ENCODE measurements at regions not wholly inside any gene's neighbourhood (a gene's known extent, or its start where the extent isn't known, plus 50 kb on each side); places are given as distances from the start of the nearest gene placed in this dataset.

GRCh38 chr14:42673963-42674362 is 1067.3 kb downstream of the LRFN5 start:
- TF ChIP-seq CTCF (IDR thresholded peaks at IDR 0.05), result no peak
- TF ChIP-seq EP300 (IDR thresholded peaks at IDR 0.05), result no peak
